HepG2 (cell line): ENCODE measurements at regions not wholly inside any gene's neighbourhood (a gene's known extent, or its start where the extent isn't known, plus 50 kb on each side); places are given as distances from the start of the nearest gene placed in this dataset.
"Not testable (repeated sequence)": the region's sequence is repeated elsewhere in the genome, so short reads cannot be mapped to it uniquely, and the experiment has no call there.

ENCODE experiments used
- ATAC-seq: fragments of 200-7000 bp; cut with Tn5 transposase; 3 replicates; pipeline ENCODE4 v1.9.1; 2020; ENCODE audit warnings: mild to moderate bottlenecking, moderate library complexity
- BruUV-seq: library from RNA; stranded (reverse); fragments of 400-500 nt; replicated peaks from 2 replicates; lab custom pipeline; 2021; lab: Mats Ljungman, UMichigan
- CTCF ChIA-PET: fragments of 300-600 bp; formaldehyde crosslinking; extraction: SDS; loops from one replicate; lab custom pipeline; 2021; ENCODE audit warnings: low total read pairs, inconsistent platforms, low intra/inter-chr PET ratio; lab: Yijun Ruan, JAX
- POLR2A ChIA-PET: fragments of 350-600 bp; sonication (Branson Sonifier 250); formaldehyde crosslinking; loops from one replicate; lab custom pipeline; 2020; ENCODE audit warnings: antibody characterized with exemption, inconsistent platforms; lab: Yijun Ruan, JAX
- DNase-seq: peaks from one replicate; pipeline ENCODE4 v3.0.0-alpha.2; 2015; ENCODE audit warnings: low spot score
- FAIRE-seq: peaks from 3 replicates; lab custom pipeline; 2011; peaks lifted over from hg19 to GRCh38; lab: Jason Lieb, UNC
- H2AFZ ChIP-seq: one replicate; pipeline ENCODE4 v1.6.1; 2011; ENCODE audit warnings: low read length, inconsistent platforms
- H3K27ac ChIP-seq: fragments of 300-600 bp; 3 replicates; pipeline ENCODE4 v1.8.0; 2011; ENCODE audit warnings: mixed run types, mild to moderate bottlenecking, mixed read lengths, low read length, inconsistent platforms; ENCODE audit not compliant: insufficient read depth; ENCODE audit errors: extremely low read length
- H3K27me3 ChIP-seq, 2 experiments: fragments of 200-600 bp in 1 of 2; 2 replicates in 1 of 2; 3 replicates in 1 of 2; pipeline versions ENCODE4 v1.6.0 to v1.8.0; 2011; ENCODE audit warnings: low read length in 2 of 2, mild to moderate bottlenecking in 2 of 2, moderate library complexity in 2 of 2, inconsistent platforms in 1 of 2; ENCODE audit not compliant: insufficient read depth in 2 of 2, control insufficient read depth in 1 of 2
- H3K36me3 ChIP-seq, 2 experiments: fragments of 200-600 bp in 1 of 2; replicated peaks in 1 of 2; 2 replicates in 1 of 2; 3 replicates in 1 of 2; pipeline versions ENCODE4 v1.5.1 to v1.8.0; 2011; ENCODE audit warnings: low read length in 2 of 2, inconsistent platforms in 1 of 2; ENCODE audit not compliant: insufficient read depth in 2 of 2, control insufficient read depth in 1 of 2
- H3K4me1 ChIP-seq: 2 replicates; pipeline ENCODE4 v1.5.1; 2012; ENCODE audit warnings: low read length, inconsistent platforms; ENCODE audit not compliant: insufficient read depth
- H3K4me2 ChIP-seq: 2 replicates; pipeline ENCODE4 v1.6.0; 2011; ENCODE audit warnings: low read depth, low read length, inconsistent platforms
- H3K4me3 ChIP-seq, 3 experiments: fragments of 200-600 bp in 1 of 3; sonication (generic), shearing (Covaris generic) in 1 of 3; replicated peaks in 1 of 3; 2 replicates each; pipeline ENCODE4 v1.5.1; 2011 to 2016; ENCODE audit warnings: low read length in 3 of 3, inconsistent platforms in 2 of 3, low read depth in 2 of 3, mild to moderate bottlenecking in 2 of 3, control low read depth in 1 of 3, mixed read lengths in 1 of 3; ENCODE audit not compliant: insufficient read depth in 1 of 3
- H3K79me2 ChIP-seq: one replicate; pipeline ENCODE4 v1.6.1; 2011; ENCODE audit warnings: low read length, inconsistent platforms; ENCODE audit not compliant: insufficient read depth
- H3K9ac ChIP-seq: 2 replicates; pipeline ENCODE4 v1.6.0; 2011; ENCODE audit warnings: mild to moderate bottlenecking, low read depth, low read length, inconsistent platforms; ENCODE audit not compliant: insufficient read depth
- H3K9me3 ChIP-seq: 2 replicates; pipeline ENCODE4 v1.5.1; 2012; ENCODE audit warnings: mild to moderate bottlenecking, low read length
- H4K20me1 ChIP-seq: 2 replicates; pipeline ENCODE4 v1.6.0; 2011; ENCODE audit warnings: inconsistent platforms, mild to moderate bottlenecking, low read length, moderate library complexity; ENCODE audit not compliant: insufficient read depth
- WGBS: methylation state at CpG from one replicate; pipeline ENCODE4 v1.1.6; 2017; ENCODE audit warnings: low lambda C conversion rate; 5-methylcytosine and 5-hydroxymethylcytosine counted together
- in situ Hi-C: cut with HindIII; loops from 2 replicates; pipeline ENCODE4 v1.10.0; 2017; ENCODE audit warnings: low pct_unique_long_range_greater_than_20kb; ENCODE audit not compliant: extremely low pct_ligation_motif_present
- intact Hi-C: fragments of 100-400 bp; cut with micrococcal nuclease; formaldehyde crosslinking; loops from one replicate; pipeline ENCODE4 v1.10.0; 2022; ENCODE audit not compliant: unreplicated experiment

DNA sequence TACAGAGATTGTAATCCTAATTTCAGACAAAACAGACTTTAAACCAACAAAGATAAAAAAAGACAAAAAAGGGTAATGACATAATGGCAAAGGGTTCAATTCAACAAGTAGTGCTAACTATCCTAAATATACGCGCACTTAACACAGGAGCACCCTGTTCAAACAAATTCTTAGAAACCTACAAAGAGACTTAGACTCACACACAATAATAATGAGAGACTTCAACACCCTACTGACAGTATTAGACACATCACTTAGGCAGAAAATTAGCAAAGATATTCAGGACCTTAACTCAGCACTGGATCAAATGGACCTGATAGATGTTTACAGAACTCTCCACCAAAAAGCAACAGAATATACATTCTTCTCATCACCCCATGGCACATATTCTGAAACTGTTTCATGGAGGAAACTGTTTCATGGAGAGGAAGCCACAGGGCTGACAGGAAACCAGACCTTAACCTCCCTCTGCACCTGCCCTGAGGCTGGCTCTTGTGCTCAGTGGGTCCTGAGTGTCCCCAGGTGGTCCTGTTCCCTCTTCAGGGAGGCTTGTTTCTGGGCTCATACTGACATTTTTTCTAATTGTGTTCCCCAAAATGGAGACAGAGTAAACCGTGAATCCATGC is 54.7 kb downstream of the OR4M2 start:
- ATAC-seq, H3K9me3 ChIP-seq, H2AFZ ChIP-seq, H3K27ac ChIP-seq, H3K4me1 ChIP-seq, H3K27me3 ChIP-seq, H3K79me2 ChIP-seq, POLR2A ChIA-PET, H3K9ac ChIP-seq, H4K20me1 ChIP-seq, intact Hi-C loops, H3K4me2 ChIP-seq, CTCF ChIA-PET, BruUV-seq, DNase-seq, FAIRE-seq, H3K36me3 ChIP-seq, H3K4me3 ChIP-seq, in situ Hi-C loops: not testable (repeated sequence)
- WGBS: no CpG with 5 or more reads among the region's 3 CpGs

DNA sequence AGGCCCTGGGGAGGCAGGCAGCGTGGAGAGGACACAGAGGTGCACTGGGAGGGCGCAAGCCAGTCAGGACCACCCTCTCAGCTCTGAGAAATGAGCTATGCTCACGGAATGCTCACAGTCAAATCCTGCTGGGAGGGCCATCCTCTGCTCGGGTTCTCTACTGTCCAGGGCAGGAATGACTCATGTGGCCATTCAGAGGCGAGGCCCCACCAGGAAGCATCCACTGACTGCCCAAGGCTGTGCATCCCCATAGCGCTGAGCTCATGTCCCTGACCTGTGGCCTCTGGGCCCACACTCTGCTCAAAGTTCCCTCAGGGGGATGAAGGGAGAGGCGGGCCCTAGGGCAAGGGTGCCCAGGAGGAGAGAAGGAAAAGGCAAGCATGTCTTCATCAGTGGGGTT is 57.2 kb downstream of the OR4M2 start:
- WGBS: no CpG with 5 or more reads among the region's 7 CpGs
- CTCF ChIA-PET, H3K4me1 ChIP-seq: not testable (repeated sequence)

DNA sequence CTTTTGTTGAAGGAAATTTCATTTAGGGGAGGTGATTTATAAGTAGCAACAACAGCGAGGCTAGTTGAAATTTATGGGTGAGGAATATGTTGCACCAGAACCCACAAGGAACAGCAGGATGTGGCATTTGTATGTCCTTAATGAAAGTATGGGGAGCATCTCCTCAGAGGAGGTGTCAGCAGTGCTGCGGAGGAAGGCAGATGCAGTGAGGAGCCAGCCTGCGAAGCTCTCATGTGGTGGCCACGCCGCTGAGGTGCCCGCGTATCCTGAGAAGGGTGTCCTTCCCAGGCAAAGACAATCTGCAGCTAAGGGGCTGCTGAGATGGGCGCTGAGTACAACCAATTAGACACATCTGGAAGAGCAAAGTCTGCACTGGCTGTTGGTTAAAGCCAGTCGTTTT is 60.8 kb downstream of the OR4M2 start:
- DNase-seq, H3K36me3 ChIP-seq, intact Hi-C loops, in situ Hi-C loops, H3K27ac ChIP-seq, BruUV-seq, ATAC-seq, H3K4me3 ChIP-seq, H4K20me1 ChIP-seq, H3K4me1 ChIP-seq, H3K4me2 ChIP-seq, FAIRE-seq, H2AFZ ChIP-seq, CTCF ChIA-PET, H3K9me3 ChIP-seq, POLR2A ChIA-PET, H3K9ac ChIP-seq, H3K79me2 ChIP-seq, H3K27me3 ChIP-seq: not testable (repeated sequence)
- no CpG with 5 or more reads among the region's 9 CpGs for WGBS

More for the DNA sequence above, 57.2 kb downstream of the OR4M2 start:
- H3K9me3 ChIP-seq, H3K27ac ChIP-seq, H2AFZ ChIP-seq, DNase-seq, BruUV-seq, H3K9ac ChIP-seq, intact Hi-C loops, H3K4me2 ChIP-seq, FAIRE-seq, in situ Hi-C loops, POLR2A ChIA-PET, H4K20me1 ChIP-seq, H3K79me2 ChIP-seq, ATAC-seq, H3K36me3 ChIP-seq, H3K27me3 ChIP-seq, H3K4me3 ChIP-seq: not testable (repeated sequence)

DNA sequence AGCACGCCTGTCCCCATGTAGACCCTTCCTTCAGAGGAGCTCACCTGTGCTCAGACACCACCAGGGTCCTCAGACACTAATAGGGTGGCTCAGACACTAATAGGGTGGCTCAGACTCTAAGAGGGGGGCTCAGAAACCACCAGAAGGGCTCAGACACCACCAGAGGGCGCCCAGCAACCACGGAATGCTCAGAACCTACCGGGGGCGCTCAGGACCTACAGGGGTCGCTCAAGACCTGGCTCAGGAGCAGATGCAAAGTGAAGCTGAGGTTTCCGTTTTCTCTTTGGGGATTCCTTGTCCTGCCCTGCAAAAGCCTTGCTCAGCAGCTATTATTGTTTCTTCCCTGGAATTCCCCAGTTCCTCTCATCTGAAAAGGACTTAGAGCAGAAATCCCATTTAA is 67.8 kb downstream of the OR4M2 start:
- DNase-seq, H3K79me2 ChIP-seq, H3K4me3 ChIP-seq, BruUV-seq, H3K27me3 ChIP-seq, intact Hi-C loops, H3K4me2 ChIP-seq, H3K9me3 ChIP-seq, H3K36me3 ChIP-seq, H3K4me1 ChIP-seq, H3K27ac ChIP-seq, CTCF ChIA-PET, H3K9ac ChIP-seq, in situ Hi-C loops, H4K20me1 ChIP-seq, POLR2A ChIA-PET, H2AFZ ChIP-seq: not testable (repeated sequence)
- FAIRE-seq (peak; percentile 18), ATAC-seq (peak; percentile 56)
- WGBS: no CpG with 5 or more reads among the region's 7 CpGs
